ENCODE measurements at regions not wholly inside any gene's neighbourhood (a gene's known extent, or its start where the extent isn't known, plus 50 kb on each side); places are given as distances from the start of the nearest gene placed in this dataset.
"Not testable (repeated sequence)": the region's sequence is repeated elsewhere in the genome, so short reads cannot be mapped to it uniquely, and the experiment has no call there.

DNA sequence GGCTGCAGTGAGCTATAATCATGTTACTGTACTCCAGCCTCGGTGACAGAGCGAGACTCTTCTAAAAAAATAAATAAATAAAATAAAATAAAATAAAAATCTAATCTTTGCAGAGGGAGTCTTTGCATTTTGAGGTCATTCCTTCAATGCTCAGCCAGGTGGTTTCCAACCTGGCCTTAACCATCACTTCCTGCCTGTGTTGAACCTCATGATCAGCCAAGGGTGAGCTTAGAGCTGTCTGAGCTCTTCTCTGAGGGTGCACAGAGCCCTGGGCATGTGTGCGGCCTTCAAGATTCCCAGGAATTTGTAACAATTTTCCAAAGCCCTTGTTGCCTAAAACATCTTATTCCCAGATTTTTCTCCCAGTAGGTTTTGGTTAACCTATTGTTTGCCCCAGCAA lies 94.3 kb downstream of the KCNJ12 start:
- H3K4me3 ChIP-seq (ENCODE audit: extremely low read depth, insufficient read depth, low read length, poor library complexity, severe bottlenecking); H3K9me3 ChIP-seq (ENCODE audit: control insufficient read depth, low read length); H3K36me3 ChIP-seq (ENCODE audit: control insufficient read depth, insufficient read depth, low read length); H3K4me1 ChIP-seq (ENCODE audit: control insufficient read depth, insufficient read depth, low read length, poor library complexity, severe bottlenecking); H3K27ac ChIP-seq (ENCODE audit: low read depth, low read length, severe bottlenecking): not testable (repeated sequence)
- WGBS, 2 experiments (ENCODE audit: insufficient coverage in 2 of 2), result no CpG with 5 or more reads among the region's 3 CpGs

DNA sequence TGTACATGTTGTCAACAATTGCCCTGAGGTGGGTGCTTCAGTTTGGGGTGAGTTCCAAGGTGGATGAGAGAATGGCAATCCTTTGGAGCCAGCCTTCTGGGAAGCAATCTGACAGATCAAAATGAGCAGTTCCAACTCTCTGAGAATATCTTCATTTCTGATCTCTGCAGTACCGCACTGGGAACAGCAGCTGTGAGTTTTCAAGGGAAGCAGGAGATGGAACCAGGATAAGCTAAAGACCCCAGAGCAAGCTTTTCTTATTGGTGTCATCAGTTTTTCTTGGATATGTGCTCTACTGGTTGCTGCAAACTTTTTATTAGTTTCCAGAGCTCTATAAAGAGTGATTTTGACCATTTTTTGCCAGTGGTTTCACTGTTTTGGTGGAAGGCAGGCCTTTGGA lies 94.7 kb downstream of the KCNJ12 start:
- H3K27ac ChIP-seq (ENCODE audit: low read depth, low read length, severe bottlenecking), result no peak overlapping the region
- no peaks in the 10 kb centered on the region for H3K9me3 ChIP-seq (ENCODE audit: control insufficient read depth, low read length)
- WGBS, 2 experiments (ENCODE audit: insufficient coverage in 2 of 2), result 86 to 100% methylated on average over 1 of the region's 1 CpG
- H3K4me1 ChIP-seq (ENCODE audit: control insufficient read depth, insufficient read depth, low read length, poor library complexity, severe bottlenecking), result no peaks in the 10 kb centered on the region
- H3K4me3 ChIP-seq (ENCODE audit: extremely low read depth, insufficient read depth, low read length, poor library complexity, severe bottlenecking), result no peak overlapping the region
- H3K36me3 ChIP-seq (ENCODE audit: control insufficient read depth, insufficient read depth, low read length), result no peaks in the 10 kb centered on the region

DNA sequence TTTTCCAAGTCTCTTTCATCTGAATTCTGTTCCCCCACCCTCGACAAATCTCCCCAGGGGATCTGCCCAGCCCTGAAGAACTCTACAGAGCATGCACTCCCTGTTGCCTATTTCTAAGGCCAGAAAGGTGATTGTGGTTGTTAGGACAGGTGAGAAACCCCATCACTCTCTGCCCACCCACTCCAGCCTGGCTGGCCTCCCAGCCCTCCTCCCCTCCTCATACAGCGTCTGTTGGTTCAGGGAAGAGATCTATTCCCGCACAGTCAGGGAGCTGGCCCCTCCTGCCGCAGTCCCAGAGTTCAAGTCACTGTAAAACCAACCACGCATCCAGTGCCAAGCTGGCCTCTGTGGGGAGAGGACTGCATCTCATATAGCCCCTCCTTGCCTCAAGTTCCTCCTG lies 98.7 kb downstream of the KCNJ12 start:
- Histone ChIP-seq H3K4me3 (ENCODE audit: extremely low read depth, insufficient read depth, low read length, poor library complexity, severe bottlenecking) (no peak overlapping the region), H3K4me1 (ENCODE audit: control insufficient read depth, insufficient read depth, low read length, poor library complexity, severe bottlenecking) (no peaks in the 10 kb centered on the region), H3K27ac (ENCODE audit: low read depth, low read length, severe bottlenecking) (no peak overlapping the region), H3K36me3 (ENCODE audit: control insufficient read depth, insufficient read depth, low read length) (no peaks in the 10 kb centered on the region), H3K9me3 (ENCODE audit: control insufficient read depth, low read length) (no peaks in the 10 kb centered on the region)
- WGBS, 2 experiments (ENCODE audit: insufficient coverage in 2 of 2), result 77 to 87% methylated on average over 2 to 4 of the region's 5 CpGs

DNA sequence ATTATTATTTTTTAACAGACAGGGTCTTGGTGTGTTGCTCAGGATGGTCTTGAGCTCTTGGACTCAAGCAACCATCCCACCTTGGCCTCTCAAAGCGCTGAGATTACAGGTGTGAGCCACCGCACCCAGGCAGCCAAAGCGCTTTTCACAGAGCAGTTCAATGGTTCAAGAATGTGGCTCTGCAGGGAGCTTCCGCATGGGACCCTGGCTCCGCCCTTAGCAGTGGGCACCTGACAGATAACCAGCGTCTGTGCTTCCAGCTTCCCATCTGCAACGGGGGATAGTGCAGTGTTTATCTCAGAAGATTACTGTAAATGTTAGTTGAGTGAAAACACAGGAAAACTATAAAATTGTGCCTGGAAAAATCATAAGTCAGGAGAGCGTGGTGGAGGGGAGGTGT lies 99.4 kb downstream of the KCNJ12 start:
- H3K36me3 ChIP-seq (ENCODE audit: control insufficient read depth, insufficient read depth, low read length), result no peaks in the 10 kb centered on the region
- H3K4me3 ChIP-seq (ENCODE audit: extremely low read depth, insufficient read depth, low read length, poor library complexity, severe bottlenecking), result no peak overlapping the region
- WGBS, 2 experiments (ENCODE audit: insufficient coverage in 2 of 2), result 70 to 78% methylated on average over 8 of the region's 8 CpGs
- no peak overlapping the region for H3K27ac ChIP-seq (ENCODE audit: low read depth, low read length, severe bottlenecking)
- H3K9me3 ChIP-seq (ENCODE audit: control insufficient read depth, low read length), result no peaks in the 10 kb centered on the region
- H3K4me1 ChIP-seq (ENCODE audit: control insufficient read depth, insufficient read depth, low read length, poor library complexity, severe bottlenecking), result no peaks in the 10 kb centered on the region

DNA sequence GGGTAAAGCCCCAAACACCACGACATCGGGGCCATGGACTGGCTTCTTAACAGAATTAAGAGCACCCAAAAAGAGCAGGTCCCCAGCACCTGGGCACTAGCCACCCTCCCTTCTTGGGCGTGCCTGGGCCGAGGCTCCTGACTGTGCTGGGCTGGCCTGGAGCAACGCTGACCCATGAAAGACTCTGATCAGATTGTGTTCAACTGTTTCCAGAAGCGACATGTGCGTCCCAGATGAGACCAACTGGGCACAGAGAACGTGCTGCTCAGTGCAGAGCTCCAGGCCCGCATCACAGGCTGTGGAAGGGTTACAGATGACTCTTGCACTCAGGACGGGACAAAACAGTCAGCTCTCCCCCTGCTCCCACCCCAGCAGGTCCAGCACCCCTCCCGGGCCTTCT lies 100.7 kb downstream of the KCNJ12 start:
- Histone ChIP-seq H3K36me3 (ENCODE audit: control insufficient read depth, insufficient read depth, low read length) (no peaks in the 10 kb centered on the region), H3K9me3 (ENCODE audit: control insufficient read depth, low read length) (no peaks in the 10 kb centered on the region), H3K4me3 (ENCODE audit: extremely low read depth, insufficient read depth, low read length, poor library complexity, severe bottlenecking) (no peak overlapping the region), H3K4me1 (ENCODE audit: control insufficient read depth, insufficient read depth, low read length, poor library complexity, severe bottlenecking) (no peaks in the 10 kb centered on the region), H3K27ac (ENCODE audit: low read depth, low read length, severe bottlenecking) (no peak overlapping the region)
- 95% methylated on average over 5 to 10 of the region's 11 CpGs for WGBS, 2 experiments (ENCODE audit: insufficient coverage in 2 of 2)

DNA sequence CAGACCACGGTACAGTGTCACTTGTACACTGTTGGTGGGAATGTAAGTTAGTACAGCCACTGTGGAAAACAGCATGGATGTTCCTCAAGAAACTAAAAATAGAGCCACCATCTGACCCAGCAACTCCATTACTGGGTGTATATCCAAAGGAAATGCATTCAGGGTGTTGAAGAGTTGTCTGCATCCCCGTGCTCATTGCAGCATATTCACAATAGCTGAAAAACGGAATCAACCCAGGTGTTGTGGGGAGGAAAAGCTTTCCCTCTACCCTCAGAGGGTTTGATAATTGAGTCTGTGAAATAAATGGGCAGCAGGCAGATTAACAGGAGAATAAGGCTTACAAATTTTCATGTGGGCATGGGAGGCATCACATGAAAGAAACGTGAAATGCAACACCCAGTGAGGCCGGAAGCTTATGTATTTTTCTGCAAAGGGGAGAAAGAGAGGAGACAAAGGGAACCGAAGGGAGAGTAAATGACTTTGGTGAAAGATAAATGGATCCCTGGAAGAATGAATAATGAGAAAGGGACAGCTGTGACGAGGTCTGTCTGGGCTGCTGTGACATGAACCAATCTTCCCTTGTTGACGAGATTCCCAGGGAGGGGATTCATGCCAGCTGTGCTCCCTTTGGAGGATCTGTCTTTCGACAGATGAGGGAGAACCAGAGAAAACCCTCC lies 106.2 kb downstream of the KCNJ12 start:
- Histone ChIP-seq H3K9me3 (ENCODE audit: control insufficient read depth, low read length) (no peaks in the 10 kb centered on the region), H3K27ac (ENCODE audit: low read depth, low read length, severe bottlenecking) (no peak overlapping the region), H3K36me3 (ENCODE audit: control insufficient read depth, insufficient read depth, low read length) (no peaks in the 10 kb centered on the region), H3K4me3 (ENCODE audit: extremely low read depth, insufficient read depth, low read length, poor library complexity, severe bottlenecking) (no peak overlapping the region), H3K4me1 (ENCODE audit: control insufficient read depth, insufficient read depth, low read length, poor library complexity, severe bottlenecking) (no peaks in the 10 kb centered on the region)
- 61 to 65% methylated on average over 7 to 8 of the region's 9 CpGs for WGBS, 2 experiments (ENCODE audit: insufficient coverage in 2 of 2)

DNA sequence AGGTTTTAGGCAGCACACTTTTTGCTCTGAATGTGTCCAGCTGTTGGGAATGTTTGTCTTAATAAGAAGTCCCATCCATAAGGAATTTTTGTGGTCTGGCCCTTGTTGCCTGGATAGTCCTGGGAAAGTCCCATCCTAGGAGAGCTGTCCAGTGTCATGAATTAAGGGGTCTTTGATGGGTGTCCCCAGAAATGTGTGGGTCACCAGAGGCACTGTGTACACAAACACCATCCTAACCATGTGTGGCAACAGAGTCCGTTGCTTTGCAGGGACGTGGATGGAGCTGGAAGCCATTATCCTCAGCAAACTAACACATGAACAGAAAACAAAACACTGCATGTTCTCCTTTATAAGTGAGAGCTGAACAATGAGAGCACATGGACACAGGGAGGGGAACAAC lies 111.9 kb downstream of the KCNJ12 start:
- H3K4me1 ChIP-seq (ENCODE audit: control insufficient read depth, insufficient read depth, low read length, poor library complexity, severe bottlenecking); H3K4me3 ChIP-seq (ENCODE audit: extremely low read depth, insufficient read depth, low read length, poor library complexity, severe bottlenecking); H3K27ac ChIP-seq (ENCODE audit: low read depth, low read length, severe bottlenecking); H3K36me3 ChIP-seq (ENCODE audit: control insufficient read depth, insufficient read depth, low read length); H3K9me3 ChIP-seq (ENCODE audit: control insufficient read depth, low read length): not testable (repeated sequence)
- whole genome bisulfite sequencing, 2 experiments (ENCODE audit: insufficient coverage in 2 of 2), result no CpG with 5 or more reads among the region's 2 CpGs

DNA sequence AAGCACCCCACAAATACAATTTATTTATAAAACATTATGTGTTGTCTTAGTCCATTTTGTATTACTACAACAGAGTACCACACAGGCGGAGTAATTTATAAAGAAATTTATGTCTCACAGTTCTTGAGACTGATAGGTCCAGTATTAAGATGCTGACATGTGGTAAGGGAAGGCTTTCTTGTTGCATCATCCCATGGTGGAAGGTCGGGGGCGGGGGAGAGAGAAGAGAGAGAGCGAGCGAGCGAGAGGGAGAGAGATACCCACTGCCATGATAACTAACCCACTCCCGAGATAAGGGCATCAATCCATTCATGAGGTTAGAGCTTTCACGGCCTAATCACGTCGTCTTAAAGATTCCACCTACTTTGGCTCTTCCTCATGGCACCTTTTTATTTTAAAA lies 117.8 kb downstream of the KCNJ12 start:
- 100% methylated on average over 3 to 5 of the region's 10 CpGs for WGBS, 2 experiments (ENCODE audit: insufficient coverage in 2 of 2)
- no peaks in the 10 kb centered on the region for H3K9me3 ChIP-seq (ENCODE audit: control insufficient read depth, low read length)
- no peak overlapping the region for H3K27ac ChIP-seq (ENCODE audit: low read depth, low read length, severe bottlenecking)
- no peak overlapping the region for H3K4me3 ChIP-seq (ENCODE audit: extremely low read depth, insufficient read depth, low read length, poor library complexity, severe bottlenecking)
- no peaks in the 10 kb centered on the region for H3K36me3 ChIP-seq (ENCODE audit: control insufficient read depth, insufficient read depth, low read length)
- H3K4me1 ChIP-seq (ENCODE audit: control insufficient read depth, insufficient read depth, low read length, poor library complexity, severe bottlenecking), result no peaks in the 10 kb centered on the region

DNA sequence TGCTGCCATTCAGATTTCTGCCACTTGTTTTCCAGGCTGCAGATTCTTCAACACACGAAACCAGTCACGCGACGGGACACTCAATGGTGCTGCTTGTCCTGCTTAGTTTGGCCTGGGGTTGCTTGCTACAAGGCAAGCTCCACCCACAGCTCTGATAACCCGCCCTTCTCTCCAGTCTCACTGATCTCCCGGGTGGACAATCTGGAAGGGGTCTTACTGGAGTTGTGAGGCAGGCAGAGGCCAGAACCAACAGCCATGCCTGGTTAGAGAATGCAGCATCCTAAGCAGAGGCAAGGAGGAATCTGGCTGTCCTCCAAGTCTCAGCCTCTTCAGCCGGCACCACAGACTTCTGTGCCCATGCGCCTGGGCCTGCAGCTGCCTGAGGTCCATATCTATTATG lies 119.1 kb downstream of the KCNJ12 start:
- no peak overlapping the region for H3K4me3 ChIP-seq (ENCODE audit: extremely low read depth, insufficient read depth, low read length, poor library complexity, severe bottlenecking)
- no peaks in the 10 kb centered on the region for H3K36me3 ChIP-seq (ENCODE audit: control insufficient read depth, insufficient read depth, low read length)
- H3K9me3 ChIP-seq (ENCODE audit: control insufficient read depth, low read length), result no peaks in the 10 kb centered on the region
- H3K27ac ChIP-seq (ENCODE audit: low read depth, low read length, severe bottlenecking), result no peak overlapping the region
- 94 to 95% methylated on average over 6 to 8 of the region's 8 CpGs for WGBS, 2 experiments (ENCODE audit: insufficient coverage in 2 of 2)
- H3K4me1 ChIP-seq (ENCODE audit: control insufficient read depth, insufficient read depth, low read length, poor library complexity, severe bottlenecking), result no peaks in the 10 kb centered on the region

DNA sequence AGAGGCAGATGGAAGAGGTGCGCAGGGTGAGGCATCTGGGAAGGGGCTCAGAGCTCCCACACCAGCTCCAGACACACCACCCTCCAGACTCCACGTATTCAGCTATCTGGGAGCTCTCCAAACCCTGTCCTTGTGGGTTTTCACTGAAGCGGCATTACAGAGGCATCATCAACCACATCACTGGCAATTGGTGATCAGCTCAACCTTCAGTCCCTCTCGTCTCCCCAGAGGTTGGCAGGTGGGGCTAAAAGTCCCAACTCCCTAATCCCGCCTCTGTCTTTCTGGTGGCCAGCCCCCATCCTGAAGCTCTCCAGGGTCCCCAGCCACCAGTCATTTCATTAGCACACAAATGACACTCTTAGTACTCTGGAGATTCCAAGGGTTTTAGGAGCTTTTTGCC lies 123.9 kb downstream of the KCNJ12 start:
- Histone ChIP-seq H3K27ac (ENCODE audit: low read depth, low read length, severe bottlenecking) (no peak overlapping the region), H3K4me1 (ENCODE audit: control insufficient read depth, insufficient read depth, low read length, poor library complexity, severe bottlenecking) (no peaks in the 10 kb centered on the region), H3K36me3 (ENCODE audit: control insufficient read depth, insufficient read depth, low read length) (no peaks in the 10 kb centered on the region), H3K4me3 (ENCODE audit: extremely low read depth, insufficient read depth, low read length, poor library complexity, severe bottlenecking) (no peak overlapping the region), H3K9me3 (ENCODE audit: control insufficient read depth, low read length) (no peaks in the 10 kb centered on the region)
- WGBS, 2 experiments (ENCODE audit: insufficient coverage in 2 of 2), result 53 to 65% methylated on average over 2 to 3 of the region's 5 CpGs

DNA sequence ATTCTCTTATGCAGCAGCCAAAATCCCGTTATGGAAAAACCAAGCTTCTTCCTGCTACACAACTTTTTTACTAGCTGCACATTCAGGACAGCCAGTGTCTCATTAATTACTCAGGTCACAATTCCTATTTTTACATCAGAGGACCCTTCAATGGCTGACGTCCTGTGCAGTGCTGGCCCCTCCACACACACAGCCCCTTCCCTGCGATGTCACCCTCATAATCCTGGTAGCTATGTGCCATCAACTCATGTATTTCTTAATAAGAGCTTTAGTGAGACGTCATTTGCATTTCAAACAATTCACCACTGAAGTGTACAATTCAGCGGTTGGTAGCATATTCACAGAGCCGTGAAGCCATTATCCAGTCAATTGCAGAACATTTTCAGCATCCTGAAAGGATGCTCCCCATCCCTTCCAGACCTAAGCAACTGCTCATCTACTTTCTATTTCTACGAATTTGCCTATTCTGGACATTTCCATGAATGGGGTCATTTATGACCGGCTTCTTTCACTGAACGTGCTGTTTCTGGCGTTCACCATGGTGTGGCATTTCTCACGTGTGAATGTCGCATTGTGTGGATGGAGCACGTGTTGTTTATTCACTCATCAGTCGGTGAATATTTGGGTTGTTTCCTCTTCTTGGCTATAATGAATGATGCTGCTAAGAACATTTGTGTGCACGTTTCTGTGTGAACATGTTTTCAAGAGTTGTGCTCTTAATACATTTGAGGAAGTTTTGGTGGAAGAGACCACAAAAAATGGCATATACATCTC lies 126.0 kb downstream of the KCNJ12 start:
- H3K4me1 ChIP-seq (ENCODE audit: control insufficient read depth, insufficient read depth, low read length, poor library complexity, severe bottlenecking); H3K4me3 ChIP-seq (ENCODE audit: extremely low read depth, insufficient read depth, low read length, poor library complexity, severe bottlenecking); H3K36me3 ChIP-seq (ENCODE audit: control insufficient read depth, insufficient read depth, low read length); H3K9me3 ChIP-seq (ENCODE audit: control insufficient read depth, low read length); H3K27ac ChIP-seq (ENCODE audit: low read depth, low read length, severe bottlenecking): not testable (repeated sequence)
- WGBS, 2 experiments (ENCODE audit: insufficient coverage in 2 of 2), result 88 to 89% methylated on average over 11 to 12 of the region's 15 CpGs

Data from mesodermal cell (in vitro differentiated cells).